ENCODE measurements at regions not wholly inside any gene's neighbourhood (a gene's known extent, or its start where the extent isn't known, plus 50 kb on each side); places are given as distances from the start of the nearest gene placed in this dataset.

DNA sequence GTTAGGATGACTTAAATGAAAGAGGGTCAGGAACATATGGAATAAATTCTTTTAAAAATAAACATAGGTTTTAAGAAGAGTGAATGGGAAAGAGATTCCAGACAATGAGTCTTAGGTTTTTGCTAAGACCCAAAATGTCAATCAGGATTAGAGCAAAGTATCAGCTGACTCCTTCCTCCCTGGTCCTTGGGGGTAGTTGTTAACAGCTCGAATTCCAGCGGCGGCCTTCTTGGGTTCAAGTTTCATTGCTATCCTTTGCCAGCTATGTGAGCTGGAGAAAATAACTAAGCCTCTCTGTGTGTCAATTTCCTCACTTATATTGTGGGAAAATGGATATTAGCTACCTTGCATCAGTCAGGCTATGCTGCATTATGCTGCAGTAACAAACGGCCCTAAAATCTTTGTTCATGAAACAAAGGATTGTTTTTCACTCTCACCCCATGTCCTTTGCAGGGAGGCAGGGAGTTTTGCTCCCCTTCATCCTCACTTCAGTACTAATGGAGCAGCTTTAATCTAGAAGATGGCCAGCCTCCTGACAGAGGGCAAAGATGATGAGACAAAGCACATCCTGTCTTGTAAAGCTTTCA, 83.8 kb upstream of the RFLNA start:
- TF ChIP-seq, protein P1, sequence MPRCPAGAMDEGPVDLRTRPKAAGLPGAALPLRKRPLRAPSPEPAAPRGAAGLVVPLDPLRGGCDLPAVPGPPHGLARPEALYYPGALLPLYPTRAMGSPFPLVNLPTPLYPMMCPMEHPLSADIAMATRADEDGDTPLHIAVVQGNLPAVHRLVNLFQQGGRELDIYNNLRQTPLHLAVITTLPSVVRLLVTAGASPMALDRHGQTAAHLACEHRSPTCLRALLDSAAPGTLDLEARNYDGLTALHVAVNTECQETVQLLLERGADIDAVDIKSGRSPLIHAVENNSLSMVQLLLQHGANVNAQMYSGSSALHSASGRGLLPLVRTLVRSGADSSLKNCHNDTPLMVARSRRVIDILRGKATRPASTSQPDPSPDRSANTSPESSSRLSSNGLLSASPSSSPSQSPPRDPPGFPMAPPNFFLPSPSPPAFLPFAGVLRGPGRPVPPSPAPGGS (IDR thresholded peaks at IDR 0.05) = no peak
- TF ChIP-seq, protein P2, sequence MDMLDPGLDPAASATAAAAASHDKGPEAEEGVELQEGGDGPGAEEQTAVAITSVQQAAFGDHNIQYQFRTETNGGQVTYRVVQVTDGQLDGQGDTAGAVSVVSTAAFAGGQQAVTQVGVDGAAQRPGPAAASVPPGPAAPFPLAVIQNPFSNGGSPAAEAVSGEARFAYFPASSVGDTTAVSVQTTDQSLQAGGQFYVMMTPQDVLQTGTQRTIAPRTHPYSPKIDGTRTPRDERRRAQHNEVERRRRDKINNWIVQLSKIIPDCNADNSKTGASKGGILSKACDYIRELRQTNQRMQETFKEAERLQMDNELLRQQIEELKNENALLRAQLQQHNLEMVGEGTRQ (IDR thresholded peaks at IDR 0.05) = no peak
- TF ChIP-seq POLR2A (IDR thresholded peaks at IDR 0.05; ENCODE audit: low read length) = no peak
